H1 (cell line): ENCODE measurements at regions not wholly inside any gene's neighbourhood (a gene's known extent, or its start where the extent isn't known, plus 50 kb on each side); places are given as distances from the start of the nearest gene placed in this dataset.

Experiments used
- CEBPB ChIP-seq: IDR thresholded peaks from 2 replicates; pipeline ENCODE4 v1.6.1; 2012; ENCODE audit warnings: low read depth, low read length
- CHD2 ChIP-seq: IDR thresholded peaks from 2 replicates; pipeline ENCODE4 v1.6.1; 2012; ENCODE audit warnings: low read length, improper control_type of control experiment
- KDM4A ChIP-seq: IDR thresholded peaks from one replicate; pipeline ENCODE4 v1.7.1; 2012; ENCODE audit warnings: low read depth, mild to moderate bottlenecking, moderate library complexity, low read length, inconsistent platforms; ENCODE audit not compliant: severe bottlenecking
- SP1 ChIP-seq: IDR thresholded peaks from 2 replicates; pipeline ENCODE4 v1.6.1; 2011; ENCODE audit warnings: low read depth, low read length
- SP4 ChIP-seq: IDR thresholded peaks from 2 replicates; pipeline ENCODE4 v1.6.1; 2012; ENCODE audit warnings: low read length, inconsistent platforms
- YY1 ChIP-seq: IDR thresholded peaks from 2 replicates; pipeline ENCODE4 v1.6.1; 2011; ENCODE audit warnings: low read depth, mild to moderate bottlenecking, low read length
- ZNF274 ChIP-seq: IDR thresholded peaks from 2 replicates; pipeline ENCODE4 v1.7.0; 2012; ENCODE audit warnings: low read length, borderline replicate concordance; ENCODE audit errors: extremely low read depth
- TF ChIP-seq, protein P1 (sequence below): IDR thresholded peaks from 2 replicates; pipeline ENCODE4 v1.6.1; 2011; ENCODE audit warnings: low read depth, mild to moderate bottlenecking, low read length; ENCODE audit not compliant: insufficient read depth

- no peak for TF ChIP-seq YY1
- no peak for TF ChIP-seq KDM4A
- TF ChIP-seq ZNF274, result no peak
- TF ChIP-seq CEBPB, result no peak
- TF ChIP-seq, protein P1, sequence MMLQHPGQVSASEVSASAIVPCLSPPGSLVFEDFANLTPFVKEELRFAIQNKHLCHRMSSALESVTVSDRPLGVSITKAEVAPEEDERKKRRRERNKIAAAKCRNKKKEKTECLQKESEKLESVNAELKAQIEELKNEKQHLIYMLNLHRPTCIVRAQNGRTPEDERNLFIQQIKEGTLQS, result no peak
- no peak for TF ChIP-seq SP1
- TF ChIP-seq SP4, result no peak
- no peak for TF ChIP-seq CHD2
These were observed 110.9 kb upstream of the HDAC9 start (continued) for GRCh38 chr7:18384491-18385143.
